IMR-90 (cell line): ENCODE measurements at regions not wholly inside any gene's neighbourhood (a gene's known extent, or its start where the extent isn't known, plus 50 kb on each side); places are given as distances from the start of the nearest gene placed in this dataset.

Experiments
- ATAC-seq: fragments of 200-7000 bp; cut with Tn5 transposase; 2 replicates; pipeline ENCODE4 v1.9.1; 2020; ENCODE audit warnings: low read depth, mild to moderate bottlenecking, moderate library complexity
- BruUV-seq: library from RNA; stranded (reverse); fragments of 400-500 nt; replicated peaks from 2 replicates; lab custom pipeline; 2021; lab: Mats Ljungman, UMichigan
- CTCF ChIA-PET: fragments of 300-600 bp; formaldehyde crosslinking; extraction: SDS; loops from one replicate; lab custom pipeline; 2021; ENCODE audit warnings: antibody characterized with exemption; lab: Yijun Ruan, JAX
- POLR2A ChIA-PET: fragments of 300-600 bp; sonication (Branson Sonifier 250); formaldehyde crosslinking; loops from one replicate; lab custom pipeline; 2022; ENCODE audit warnings: antibody characterized with exemption; ENCODE audit not compliant: unreplicated experiment; lab: Charles Lee
- DNase-seq: peaks from one replicate; pipeline ENCODE4 v3.0.0; 2013
- H2AFZ ChIP-seq: replicated peaks from 2 replicates; pipeline ENCODE3; 2013; ENCODE audit warnings: low read length, mild to moderate bottlenecking; ENCODE audit not compliant: poor library complexity
- H2AK5ac ChIP-seq: 2 replicates; pipeline ENCODE4 v1.6.1; 2013; ENCODE audit warnings: low read depth, low read length, inconsistent platforms
- H2AK9ac ChIP-seq: replicated peaks from 2 replicates; pipeline ENCODE3; 2013; ENCODE audit warnings: mild to moderate bottlenecking, low read depth, low read length, moderate library complexity; ENCODE audit not compliant: poor library complexity
- H2BK120ac ChIP-seq: 2 replicates; pipeline ENCODE4 v1.6.1; 2013; ENCODE audit warnings: low read depth, low read length, inconsistent platforms
- H2BK15ac ChIP-seq: 3 replicates; pipeline ENCODE4 v1.6.1; 2013; ENCODE audit warnings: low read depth, low read length, inconsistent platforms
- H2BK20ac ChIP-seq: 2 replicates; pipeline ENCODE4 v1.6.1; 2013; ENCODE audit warnings: low read depth, mild to moderate bottlenecking, inconsistent platforms, low read length, moderate library complexity
- H2BK5ac ChIP-seq: 2 replicates; pipeline ENCODE4 v1.6.1; 2013; ENCODE audit warnings: mild to moderate bottlenecking, low read depth, low read length, inconsistent platforms; ENCODE audit not compliant: poor library complexity, severe bottlenecking
- H3K14ac ChIP-seq: replicated peaks from 2 replicates; pipeline ENCODE4 v1.6.1; 2013; ENCODE audit warnings: low read depth, low read length, inconsistent platforms
- H3K18ac ChIP-seq: 2 replicates; pipeline ENCODE4 v1.6.1; 2013; ENCODE audit warnings: low read depth, low read length, control low read depth
- H3K23ac ChIP-seq: 2 replicates; pipeline ENCODE4 v1.6.1; 2013; ENCODE audit warnings: low read depth, low read length, inconsistent platforms
- H3K27ac ChIP-seq: 2 replicates; pipeline ENCODE4 v1.5.1; 2013; ENCODE audit warnings: mild to moderate bottlenecking, control low read depth, low read length; ENCODE audit not compliant: insufficient read depth
- H3K27me3 ChIP-seq: 2 replicates; pipeline ENCODE4 v1.6.1; 2013; ENCODE audit warnings: low read length; ENCODE audit not compliant: control insufficient read depth, insufficient read depth
- H3K36me3 ChIP-seq: 2 replicates; pipeline ENCODE4 v1.6.1; 2013; ENCODE audit warnings: low read length, mixed read lengths; ENCODE audit not compliant: control insufficient read depth, insufficient read depth
- H3K4ac ChIP-seq: 2 replicates; pipeline ENCODE4 v1.6.1; 2013; ENCODE audit warnings: low read depth, low read length, inconsistent platforms
- H3K4me1 ChIP-seq: 2 replicates; pipeline ENCODE4 v1.6.1; 2013; ENCODE audit warnings: low read length, mixed read lengths; ENCODE audit not compliant: control insufficient read depth, insufficient read depth
- H3K4me2 ChIP-seq: 2 replicates; pipeline ENCODE4 v1.6.1; 2013; ENCODE audit warnings: low read depth, mild to moderate bottlenecking, control low read depth, low read length, moderate library complexity
- H3K4me3 ChIP-seq: 2 replicates; pipeline ENCODE4 v1.5.1; 2013; ENCODE audit warnings: low read depth, mild to moderate bottlenecking, control low read depth, low read length, moderate library complexity; ENCODE audit not compliant: insufficient read depth
- H3K56ac ChIP-seq: 2 replicates; pipeline ENCODE4 v1.6.1; 2013; ENCODE audit warnings: low read length, inconsistent platforms; ENCODE audit not compliant: insufficient read depth; ENCODE audit errors: extremely low read depth
- H3K79me1 ChIP-seq, 2 experiments: 2 replicates each; pipeline ENCODE4 v1.6.1; 2013; ENCODE audit warnings: low read length in 2 of 2, inconsistent platforms in 1 of 2, low read depth in 1 of 2
- H3K9ac ChIP-seq: 2 replicates; pipeline ENCODE4 v1.6.1; 2013; ENCODE audit warnings: low read depth, low read length, control low read depth
- H3K9me1 ChIP-seq: 2 replicates; pipeline ENCODE4 v1.6.1; 2013; ENCODE audit warnings: low read length, inconsistent platforms; ENCODE audit not compliant: insufficient read depth
- H3K9me3 ChIP-seq: 2 replicates; pipeline ENCODE4 v1.6.1; 2013; ENCODE audit warnings: low read length; ENCODE audit not compliant: control insufficient read depth, insufficient read depth
- H4K20me1 ChIP-seq: 2 replicates; pipeline ENCODE4 v1.6.1; 2013; ENCODE audit warnings: low read length, inconsistent platforms; ENCODE audit not compliant: insufficient read depth
- H4K5ac ChIP-seq: 2 replicates; pipeline ENCODE4 v1.6.1; 2013; ENCODE audit warnings: mild to moderate bottlenecking, low read depth, low read length, control low read depth
- H4K8ac ChIP-seq, 2 experiments: 2 replicates each; pipeline ENCODE4 v1.6.1; 2013; ENCODE audit warnings: low read depth in 2 of 2, low read length in 2 of 2, control low read depth in 1 of 2, inconsistent platforms in 1 of 2
- H4K91ac ChIP-seq: 2 replicates; pipeline ENCODE4 v1.6.1; 2013; ENCODE audit warnings: low read depth, low read length, inconsistent platforms; ENCODE audit not compliant: insufficient read depth
- CTCF ChIP-seq: conservative IDR thresholded peaks from 2 replicates; pipeline ENCODE4 v1.5.1; 2012; ENCODE audit warnings: mild to moderate bottlenecking, low read depth, low read length, improper control_type of control experiment
- FOS ChIP-seq: fragments of 150-350 bp; IDR thresholded peaks from 2 replicates; pipeline ENCODE4 v1.6.1; 2016; ENCODE audit warnings: low read depth, low read length
- POLR2A ChIP-seq: IDR thresholded peaks from 2 replicates; pipeline ENCODE4 v1.6.1; 2012; ENCODE audit warnings: mild to moderate bottlenecking, low read depth, low read length
- RCOR1 ChIP-seq: IDR thresholded peaks from 2 replicates; pipeline ENCODE4 v1.6.1; 2012; ENCODE audit warnings: mild to moderate bottlenecking, low read length, improper control_type of control experiment; ENCODE audit not compliant: insufficient replicate concordance
- SMC3 ChIP-seq: fragments of 150-350 bp; IDR thresholded peaks from 2 replicates; pipeline ENCODE4 v1.6.1; 2016; ENCODE audit warnings: low read depth, mild to moderate bottlenecking, antibody characterized with exemption, low read length, moderate library complexity
- USF2 ChIP-seq: fragments of 150-350 bp; IDR thresholded peaks from 2 replicates; pipeline ENCODE4 v1.6.1; 2017; ENCODE audit warnings: mild to moderate bottlenecking, antibody characterized with exemption, low read length, low read depth
- WGBS, 2 experiments: methylation state at CpG; one replicate each; pipeline versions ENCODE4 v1.1.5 to v1.1.7; 2013; ENCODE audit warnings: missing lambda C conversion rate in 2 of 2; ENCODE audit not compliant: insufficient read length in 1 of 2; ENCODE audit errors: extremely low coverage in 2 of 2; 5-methylcytosine and 5-hydroxymethylcytosine counted together
- dilution Hi-C: fragments of 300-500 bp; cut with HindIII; formaldehyde crosslinking; loops from one replicate; pipeline ENCODE4 v1.14.3; 2018; ENCODE audit warnings: low sequenced_read_pairs; ENCODE audit not compliant: unreplicated experiment
- in situ Hi-C: fragments of 300-500 bp; cut with MboI; formaldehyde crosslinking; loops from 3 replicates; pipeline ENCODE4 v1.14.3; 2019; ENCODE audit warnings: low sequenced_read_pairs, inconsistent platforms, mixed read lengths
- intact Hi-C: fragments of 100-400 bp; cut with micrococcal nuclease; formaldehyde crosslinking; loops from 2 replicates; pipeline ENCODE4 v1.10.0; 2022

- Histone ChIP-seq H2AFZ (no peak overlapping the region), H4K20me1 (no peaks in the 10 kb centered on the region), H2AK5ac (no peak overlapping the region), H3K9me1 (no peaks in the 10 kb centered on the region), H3K23ac (no peak overlapping the region), H4K8ac (no peak overlapping the region), H2BK20ac (no peak overlapping the region), H3K14ac (no peak overlapping the region), H3K9ac (no peak overlapping the region), H4K5ac (no peak overlapping the region), H3K4me1 (no peaks in the 10 kb centered on the region), H2BK5ac (no peak overlapping the region), H2AK9ac (no peak overlapping the region), H3K27me3 (no peaks in the 10 kb centered on the region), H3K4ac (no peak overlapping the region), H3K4me3 (no peak overlapping the region), H3K27ac (no peak overlapping the region), H3K4me2 (no peak overlapping the region), H3K79me1 (no peaks in the 10 kb centered on the region), H3K18ac (no peak overlapping the region), H3K9me3 (peaks cover 2% of the 10 kb centered on the region), H4K91ac (no peak overlapping the region), H2BK15ac (no peak overlapping the region), H3K56ac (no peak overlapping the region), H2BK120ac (no peak overlapping the region), H3K36me3 (no peaks in the 10 kb centered on the region)
- no CpG with 5 or more reads among the region's 3 CpGs for WGBS, 2 experiments
- DNase-seq = no peak
- TF ChIP-seq POLR2A = no peak
- TF ChIP-seq USF2 = no peak
- TF ChIP-seq RCOR1 = no peak
- no peak for TF ChIP-seq FOS
- TF ChIP-seq CTCF = no peak
- no peak for TF ChIP-seq SMC3
- intact Hi-C loops (no loop called here), in situ Hi-C loops (no loop called here), dilution Hi-C loops (no loop called here)
- no peak for ATAC-seq
- POLR2A ChIA-PET = no interaction called here
- BruUV-seq = no TSS peak
- CTCF ChIA-PET = no interaction called here
Measured at GRCh38 chr4:36553453-36553852, 272.0 kb downstream of the DTHD1 start.
